HEK293 (cell line): ENCODE measurements at regions not wholly inside any gene's neighbourhood (a gene's known extent, or its start where the extent isn't known, plus 50 kb on each side); places are given as distances from the start of the nearest gene placed in this dataset.

Experiments used
- CTCF ChIP-seq: fragments of 450-650 bp; formaldehyde crosslinking; IDR thresholded peaks from 2 replicates; pipeline ENCODE4 v1.5.1; 2016; ENCODE audit warnings: missing biosample characterization, missing genetic modification characterization
- PRDM2 ChIP-seq: fragments of 450-650 bp; formaldehyde crosslinking; IDR thresholded peaks from 2 replicates; pipeline ENCODE4 v1.5.1; 2016; ENCODE audit warnings: missing biosample characterization, missing genetic modification characterization, borderline replicate concordance
- REST ChIP-seq: fragments of 450-650 bp; formaldehyde crosslinking; IDR thresholded peaks from 2 replicates; pipeline ENCODE4 v1.5.1; 2016; ENCODE audit warnings: missing biosample characterization, missing genetic modification characterization
- SCRT2 ChIP-seq: fragments of 450-650 bp; formaldehyde crosslinking; IDR thresholded peaks from 2 replicates; pipeline ENCODE4 v1.5.1; 2016; ENCODE audit warnings: missing biosample characterization, missing genetic modification characterization
- ZBTB26 ChIP-seq: fragments of 450-650 bp; formaldehyde crosslinking; optimal IDR thresholded peaks from 2 replicates; pipeline ENCODE3; 2016; ENCODE audit warnings: missing biosample characterization, mild to moderate bottlenecking, missing genetic modification characterization
- ZNF202 ChIP-seq: fragments of 450-650 bp; formaldehyde crosslinking; IDR thresholded peaks from 2 replicates; pipeline ENCODE4 v1.5.1; 2016; ENCODE audit warnings: missing biosample characterization, missing genetic modification characterization, borderline replicate concordance
- ZNF350 ChIP-seq: fragments of 450-650 bp; formaldehyde crosslinking; IDR thresholded peaks from 2 replicates; pipeline ENCODE4 v1.5.0; 2017; ENCODE audit warnings: missing biosample characterization, mild to moderate bottlenecking, missing genetic modification characterization
- ZNF423 ChIP-seq: fragments of 450-650 bp; formaldehyde crosslinking; IDR thresholded peaks from 2 replicates; pipeline ENCODE4 v1.5.1; 2016; ENCODE audit warnings: missing biosample characterization, missing genetic modification characterization
- ZNF580 ChIP-seq: fragments of 450-650 bp; formaldehyde crosslinking; IDR thresholded peaks from 2 replicates; pipeline ENCODE4 v1.5.1; 2016; ENCODE audit warnings: missing biosample characterization, missing genetic modification characterization
- ZNF610 ChIP-seq: fragments of 450-650 bp; formaldehyde crosslinking; IDR thresholded peaks from 2 replicates; pipeline ENCODE4 v1.5.1; 2016; ENCODE audit warnings: missing biosample characterization, missing genetic modification characterization, borderline replicate concordance

GRCh38 chr15:35256551-35256950 lies 171.5 kb upstream of the NANOGP8 start:
- TF ChIP-seq PRDM2 (tag by site-specific recombination) (no peak), ZNF423 (tag by site-specific recombination) (no peak), ZBTB26 (tag by site-specific recombination) (no peak), ZNF202 (tag by site-specific recombination) (no peak), ZNF350 (tag by site-specific recombination) (no peak), REST (tag by site-specific recombination) (no peak), ZNF610 (no peak), ZNF580 (no peak), CTCF (tag by site-specific recombination) (no peak), SCRT2 (tag by site-specific recombination) (no peak)
